Stimulated activated CD4-positive, alpha-beta T cell treated with anti-CD3 and anti-CD28 coated beads, Interleukin-12 subunit alpha, Interleukin-12 subunit beta, amount 100 ng/mL, for 24 hours (primary cell): ENCODE measurements at regions not wholly inside any gene's neighbourhood (a gene's known extent, or its start where the extent isn't known, plus 50 kb on each side); places are given as distances from the start of the nearest gene placed in this dataset.

ENCODE experiments used
- DNase-seq, 2 experiments: peaks; one replicate each; pipeline ENCODE4 v3.0.0-alpha.2; 2020; ENCODE audit warnings: low read depth in 2 of 2

DNA sequence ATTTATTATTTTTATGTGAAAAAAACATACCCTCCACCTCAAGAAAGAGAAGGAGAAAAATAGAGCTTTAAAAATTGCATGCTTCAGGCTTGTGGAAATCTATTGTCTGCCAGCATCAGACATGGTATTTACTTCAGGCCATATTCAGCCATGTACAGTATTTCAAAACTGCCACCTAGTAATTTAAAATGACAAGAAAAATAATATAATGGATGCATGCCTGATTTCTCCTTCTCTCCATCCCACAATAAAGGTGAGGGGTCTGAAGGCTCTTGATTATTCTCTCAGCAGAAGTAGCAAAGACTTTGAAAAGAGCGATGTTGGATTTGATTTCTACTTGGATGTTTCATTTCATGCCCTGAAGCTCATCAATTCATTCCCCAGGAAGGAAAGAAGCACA, 250.7 kb downstream of the TBC1D4 start:
- no peak for DNase-seq

DNA sequence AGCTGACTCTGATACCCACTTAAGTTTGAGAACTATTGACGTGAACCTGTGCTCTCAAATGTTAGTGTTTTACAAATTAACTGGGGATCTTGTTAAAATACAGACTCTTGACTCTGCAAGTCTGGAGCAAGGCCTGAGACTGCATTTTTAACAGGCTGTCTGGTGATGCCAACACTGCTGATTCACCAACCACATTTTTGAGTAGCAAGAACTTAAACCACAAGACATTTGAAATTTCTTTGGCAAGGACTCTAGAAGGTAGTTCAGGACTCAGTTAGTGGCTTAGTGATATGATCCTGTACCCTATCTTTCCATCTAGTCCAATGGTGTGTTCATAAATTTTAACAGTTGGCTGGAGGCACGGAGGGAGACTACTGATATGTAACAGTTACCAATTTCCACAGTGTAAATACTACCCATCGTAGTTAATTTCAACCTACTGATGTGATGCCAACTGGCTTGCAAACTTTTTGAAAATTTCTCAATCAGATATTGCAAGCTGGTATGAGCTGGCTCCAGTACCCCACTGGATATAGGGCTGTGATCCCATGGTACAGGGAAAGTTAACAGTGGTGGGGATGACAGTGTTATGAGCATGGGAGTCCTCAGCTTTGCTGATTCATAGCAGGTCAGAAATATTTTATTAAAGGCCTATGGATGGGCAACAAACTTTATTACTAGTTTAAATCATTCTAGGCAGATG, 255.1 kb downstream of the TBC1D4 start:
- no peak for DNase-seq

DNA sequence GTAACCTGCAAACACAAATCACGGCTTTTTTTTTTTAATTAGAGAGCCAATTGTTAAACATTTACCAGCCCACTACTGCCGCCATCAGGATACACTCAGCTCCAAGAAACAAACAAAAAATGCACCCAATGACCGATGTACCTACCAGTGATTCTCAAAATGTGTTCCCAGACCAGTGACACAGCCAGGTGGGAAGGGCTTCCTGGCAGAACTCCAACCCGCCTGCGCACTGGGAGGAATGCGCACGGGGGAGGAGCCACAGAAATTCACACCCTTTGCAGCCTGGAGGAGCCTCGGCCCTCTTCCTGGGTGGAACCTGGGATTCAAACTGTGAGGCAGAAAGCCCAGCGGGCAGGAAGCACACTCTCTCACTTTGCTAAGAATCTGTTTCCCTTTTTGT, 255.9 kb downstream of the TBC1D4 start:
- no peak for DNase-seq

DNA sequence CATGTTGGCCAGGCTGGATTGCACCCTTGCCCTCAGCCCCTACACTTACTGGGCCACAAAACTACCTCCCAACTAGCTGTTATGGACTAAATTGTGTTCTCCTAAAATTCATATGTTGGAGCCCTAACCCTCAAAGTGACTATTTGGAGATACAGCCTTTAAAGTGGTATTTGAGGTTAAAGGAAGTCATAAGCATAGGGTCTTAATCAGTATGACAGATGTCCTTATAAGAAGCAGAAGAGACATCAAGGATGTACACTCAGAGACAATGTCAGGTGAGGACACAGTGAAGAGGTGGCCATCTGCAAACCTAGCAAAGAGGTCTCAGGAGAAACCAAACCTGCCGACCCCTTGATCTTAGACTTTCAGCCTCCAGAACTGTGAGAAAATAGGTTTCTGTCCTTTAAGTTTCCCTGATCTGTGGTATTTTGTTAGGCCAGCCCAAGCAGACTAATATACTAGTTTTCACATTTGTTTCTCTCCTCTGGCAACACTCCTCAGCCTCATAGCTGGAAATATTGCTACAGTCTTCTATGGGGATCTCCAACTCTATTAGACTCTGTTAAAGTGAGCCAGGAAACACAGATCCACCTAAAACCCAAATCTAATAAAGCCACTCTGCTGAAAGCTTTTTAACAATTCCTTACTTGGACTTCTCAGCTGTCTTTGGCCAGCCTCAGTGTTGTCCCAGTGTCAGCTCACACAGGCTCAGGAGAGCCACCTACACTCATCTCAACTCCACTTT, 256.5 kb downstream of the TBC1D4 start:
- no peak for DNase-seq

DNA sequence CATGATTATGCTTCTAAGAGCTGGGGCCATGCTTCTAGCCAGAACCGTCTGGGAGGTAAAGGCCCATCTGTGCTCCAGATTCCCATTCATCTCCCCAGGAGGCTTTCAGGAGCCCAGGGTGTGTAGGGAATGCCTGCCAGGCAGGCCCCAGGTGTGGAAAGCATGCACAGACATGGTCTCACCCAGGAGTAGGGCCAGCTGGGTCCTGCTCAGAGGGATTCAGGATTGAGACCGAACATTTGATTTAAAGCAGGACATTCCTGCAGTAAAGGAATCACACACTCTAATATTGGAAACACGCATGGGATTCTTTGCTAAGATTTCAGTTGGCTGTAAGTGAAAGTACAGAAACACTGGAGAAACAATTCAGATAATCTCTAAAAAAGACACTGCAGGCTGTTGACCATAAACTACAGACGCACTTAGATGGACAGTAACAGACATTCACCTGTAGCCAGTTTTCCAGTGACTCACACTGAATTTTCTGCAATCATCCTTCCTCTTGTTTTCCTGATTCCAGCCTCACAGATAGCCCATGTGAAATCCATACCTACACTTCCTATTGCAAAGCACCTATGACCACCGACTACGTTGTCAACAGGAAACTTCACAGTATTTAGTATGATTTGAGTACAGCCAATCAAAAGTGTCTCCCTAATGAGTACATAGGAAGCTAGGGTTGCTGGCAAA, 257.8 kb downstream of the TBC1D4 start:
- DNase-seq: no peak

DNA sequence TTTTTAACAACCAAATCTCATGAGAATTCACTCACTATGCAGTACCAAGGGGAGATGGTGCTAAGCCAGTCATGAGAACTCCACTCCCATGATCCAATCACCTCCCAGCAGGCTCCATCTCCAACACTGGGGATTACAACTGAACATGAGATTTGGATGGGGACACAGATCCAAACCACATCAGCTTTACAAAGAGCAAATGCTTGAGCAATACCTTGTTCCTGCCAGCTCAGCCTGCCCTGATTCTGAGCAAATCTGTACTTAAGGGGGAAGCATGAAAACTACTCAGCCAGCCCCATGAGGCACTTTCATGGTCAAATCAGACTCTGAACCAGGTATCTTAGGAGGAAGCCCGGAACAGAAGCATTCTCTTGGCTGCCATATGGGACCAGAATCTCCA, 259.9 kb downstream of the TBC1D4 start:
- DNase-seq: no peak

DNA sequence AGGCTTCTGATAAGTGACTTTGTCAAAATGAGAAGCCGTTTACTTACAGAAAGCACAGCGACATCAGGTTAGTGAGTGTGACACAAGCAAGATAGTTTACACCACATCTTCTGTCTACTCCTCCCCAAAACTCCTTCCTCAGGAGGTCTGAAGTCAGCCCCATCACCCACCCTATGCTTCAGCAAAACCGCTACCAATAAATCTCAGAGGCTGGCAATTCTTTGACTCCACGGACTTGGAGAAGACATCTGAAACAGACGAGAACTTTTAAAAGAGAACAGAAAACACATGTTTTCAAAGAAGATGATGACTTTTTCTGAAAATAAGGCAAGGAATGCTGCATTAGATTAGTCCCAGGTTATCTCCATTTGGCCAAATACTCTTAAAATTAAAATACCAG, 261.1 kb downstream of the TBC1D4 start:
- DNase-seq: no peak

DNA sequence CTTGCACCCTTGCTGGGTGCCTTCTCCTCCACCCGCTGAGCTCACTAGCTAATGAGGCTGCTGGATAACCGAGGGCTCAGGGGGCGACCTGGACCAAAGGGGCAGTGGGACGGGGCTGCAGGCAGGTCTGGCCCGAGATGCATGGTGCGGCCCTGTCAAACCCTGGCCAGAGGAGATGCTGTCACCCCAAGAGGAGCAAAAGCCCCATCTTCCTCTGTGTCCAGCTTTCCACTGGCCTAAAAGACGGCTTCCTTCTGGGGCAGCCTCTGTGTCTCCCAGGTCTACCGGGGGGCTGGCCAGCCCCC, 261.8 kb downstream of the TBC1D4 start:
- DNase-seq: no peak

DNA sequence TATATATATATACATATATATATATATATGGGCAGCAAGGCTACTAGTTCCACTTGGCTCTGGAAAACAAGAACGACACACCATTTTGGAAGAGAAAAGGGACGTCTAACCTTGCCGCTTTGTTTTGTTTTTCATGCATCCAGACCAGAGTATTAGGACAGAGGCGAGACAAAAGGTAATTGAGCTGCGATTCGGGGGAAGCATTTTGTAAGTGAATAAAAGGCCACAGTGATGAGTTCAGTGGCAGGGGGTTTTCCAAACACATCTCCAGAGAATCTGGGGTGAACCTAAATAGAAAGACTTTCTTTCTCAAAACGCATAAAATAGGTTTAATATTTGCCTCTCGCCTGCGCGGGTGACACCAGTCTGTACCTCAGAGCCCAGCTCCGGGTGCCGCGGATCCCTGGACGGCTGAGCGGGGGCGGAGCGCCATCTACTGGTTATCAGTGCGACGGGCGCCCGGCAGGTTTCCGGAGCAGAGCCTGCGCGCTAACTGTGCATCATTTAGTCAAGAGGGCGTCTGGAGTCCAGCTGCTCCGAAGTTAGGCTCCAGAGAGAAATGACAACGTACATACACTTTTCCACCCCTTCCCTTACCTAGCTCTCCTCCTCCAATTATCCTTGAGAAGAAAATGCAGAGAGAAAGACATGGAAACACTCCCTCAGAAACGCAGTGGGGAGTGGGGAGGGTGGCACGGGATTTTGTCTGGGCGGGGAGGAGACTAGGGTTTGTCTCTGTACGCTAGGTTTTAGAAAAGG, 262.3 kb downstream of the TBC1D4 start:
- peak; percentile 79 to 81 for DNase-seq

DNA sequence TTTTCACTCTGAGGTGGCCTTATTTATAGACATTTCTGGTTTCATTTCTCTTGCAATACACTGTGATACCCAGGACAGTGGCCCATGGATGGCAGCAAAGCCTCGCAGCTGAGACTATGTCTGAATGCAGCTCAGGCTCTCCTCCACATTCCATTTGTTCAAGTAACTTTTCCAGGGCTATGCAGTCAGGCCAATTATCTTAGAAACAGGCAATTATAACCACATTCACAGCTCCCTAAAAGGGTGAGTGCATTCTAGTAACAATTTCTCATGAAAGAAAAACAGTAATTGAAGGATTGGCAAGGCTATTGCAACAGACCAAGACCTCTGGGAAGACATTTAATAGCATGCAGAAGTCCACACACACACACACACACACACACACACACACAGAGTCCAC, 264.0 kb downstream of the TBC1D4 start:
- no peak for DNase-seq

DNA sequence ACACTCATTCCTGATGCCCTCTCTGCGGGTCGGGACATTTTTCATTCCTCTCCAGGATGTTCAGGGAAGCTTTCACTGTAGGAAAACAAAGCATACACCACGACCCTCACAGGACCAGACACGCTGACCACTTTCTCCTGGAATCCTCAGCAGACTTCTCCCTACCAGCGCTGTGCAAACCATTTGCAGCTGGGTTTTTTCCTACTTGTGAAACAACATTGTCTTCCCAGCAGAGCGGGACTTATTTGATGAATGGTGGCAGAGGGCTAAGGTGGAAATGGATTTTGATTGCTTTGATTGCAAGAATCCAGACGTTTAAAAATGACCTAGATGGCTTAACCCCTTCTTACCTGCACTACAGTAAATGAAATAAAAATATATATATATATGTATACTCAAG, 265.9 kb downstream of the TBC1D4 start:
- no peak for DNase-seq

DNA sequence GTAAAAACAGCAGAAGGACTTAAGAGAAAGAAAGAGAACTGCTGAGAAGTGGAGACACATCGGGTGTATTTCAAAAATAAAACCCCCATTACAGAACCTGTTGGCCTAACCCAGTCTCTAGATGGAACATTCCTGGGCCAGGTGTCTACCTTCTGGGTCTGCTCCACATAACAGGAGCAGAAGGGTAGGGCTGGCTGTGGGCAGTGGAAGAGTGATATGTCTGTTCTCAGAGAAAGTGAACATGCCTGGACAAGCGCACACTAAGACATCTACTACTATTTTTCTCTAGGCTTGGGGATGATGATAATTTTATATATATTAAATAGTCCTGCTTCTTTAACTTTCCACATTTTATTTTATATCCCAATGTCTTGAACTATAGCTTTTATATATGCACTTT, 267.1 kb downstream of the TBC1D4 start:
- DNase-seq: no peak

DNA sequence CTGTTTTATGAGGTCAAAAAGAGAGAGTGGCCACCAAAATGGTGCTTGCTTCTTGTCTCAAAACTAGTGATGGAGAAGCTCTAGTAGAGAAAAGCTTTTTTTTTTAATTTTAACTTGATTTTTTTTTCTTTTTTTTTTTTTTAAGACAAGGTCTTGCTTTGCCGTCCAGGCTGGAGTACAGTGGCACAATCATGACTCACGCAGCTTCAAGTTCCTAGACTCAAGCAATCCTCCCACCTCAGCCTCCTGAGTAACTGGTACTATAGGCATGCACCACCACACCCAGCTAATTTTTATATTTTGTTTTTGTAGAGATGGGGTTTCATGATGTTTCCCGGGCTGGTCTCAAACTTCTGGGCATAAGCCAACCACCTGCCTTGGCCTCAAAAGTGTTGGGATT, 279.0 kb downstream of the TBC1D4 start:
- DNase-seq: no peak

DNA sequence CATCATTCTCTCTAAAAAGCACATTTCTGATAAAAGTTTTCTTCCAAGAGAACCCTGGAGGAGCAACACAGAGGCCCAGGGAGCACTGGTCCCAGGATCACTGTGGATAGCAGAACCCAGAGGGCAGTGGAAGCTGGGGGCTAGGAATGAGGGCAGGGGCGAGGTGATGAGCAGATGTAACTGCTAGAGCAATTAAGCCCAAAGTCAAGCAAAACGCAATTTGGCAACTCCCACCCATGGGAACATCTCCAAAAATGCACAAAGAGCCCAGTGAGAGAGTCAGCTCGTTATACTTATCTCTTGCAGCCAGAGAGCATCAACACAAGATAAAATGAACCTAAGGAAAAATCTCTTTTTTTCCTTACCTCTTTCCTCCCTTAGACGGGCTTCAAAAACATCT, 284.2 kb downstream of the TBC1D4 start:
- DNase-seq: no peak

DNA sequence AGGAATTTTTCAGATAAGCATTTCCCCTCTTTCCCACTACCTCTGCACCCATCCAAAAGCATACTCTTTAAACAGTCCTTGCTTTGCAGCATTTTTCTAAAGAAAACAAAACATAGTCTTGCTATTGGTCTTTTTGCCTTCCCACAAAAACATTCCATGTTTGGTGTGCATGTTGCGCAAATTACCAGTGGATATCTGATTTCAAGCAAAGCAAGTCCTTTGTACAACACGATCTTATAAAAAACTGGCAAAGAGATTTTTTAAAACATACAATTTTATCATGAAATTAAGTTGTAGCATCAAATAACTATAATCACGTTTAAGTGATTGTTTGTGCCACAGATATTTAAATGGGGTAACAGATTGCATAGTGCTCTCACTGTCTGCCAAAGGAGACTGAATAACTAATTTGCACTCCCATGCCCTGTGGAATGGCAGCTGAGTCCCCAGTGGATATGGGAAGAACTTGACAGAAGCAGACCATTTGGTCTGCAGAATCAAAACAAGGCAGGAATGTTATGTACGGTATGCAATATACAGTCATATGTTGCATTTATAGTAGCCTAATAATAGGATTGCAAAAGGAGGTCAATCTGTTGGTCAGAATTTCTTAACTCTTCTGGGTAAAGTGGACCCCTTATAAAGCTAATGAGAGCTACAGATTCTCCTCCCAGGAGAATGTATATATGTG, 285.7 kb downstream of the TBC1D4 start:
- no peak for DNase-seq

DNA sequence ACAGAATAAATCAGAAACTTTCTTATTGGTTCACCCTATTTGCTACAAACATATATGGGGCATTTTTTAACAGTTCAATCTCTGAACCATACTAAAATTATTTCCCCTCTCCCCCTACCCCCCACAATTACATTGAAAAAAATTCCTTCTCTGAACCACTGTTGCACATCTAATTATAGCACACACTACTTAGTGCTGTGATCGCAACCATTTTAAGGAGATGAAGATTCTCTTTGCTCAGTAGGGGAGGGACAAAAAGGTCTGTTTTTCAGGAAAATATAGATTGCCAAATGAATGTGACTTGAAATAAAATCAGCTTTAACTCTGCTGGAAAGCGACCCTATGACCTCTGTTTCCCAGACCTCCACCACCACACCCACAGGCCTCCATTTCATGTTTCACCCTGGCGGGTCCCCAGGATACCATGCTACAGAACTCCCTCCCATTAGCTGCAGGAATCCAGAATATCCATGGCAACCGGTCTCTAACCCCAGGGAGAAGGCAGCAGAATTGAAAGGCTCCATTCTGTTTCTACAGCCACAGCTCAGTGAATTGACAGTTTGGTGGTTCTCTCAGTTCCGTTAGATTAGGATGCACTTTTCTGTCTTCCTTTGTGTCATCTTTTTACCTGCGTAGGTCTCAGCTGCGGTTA, 286.3 kb downstream of the TBC1D4 start:
- DNase-seq: no peak

DNA sequence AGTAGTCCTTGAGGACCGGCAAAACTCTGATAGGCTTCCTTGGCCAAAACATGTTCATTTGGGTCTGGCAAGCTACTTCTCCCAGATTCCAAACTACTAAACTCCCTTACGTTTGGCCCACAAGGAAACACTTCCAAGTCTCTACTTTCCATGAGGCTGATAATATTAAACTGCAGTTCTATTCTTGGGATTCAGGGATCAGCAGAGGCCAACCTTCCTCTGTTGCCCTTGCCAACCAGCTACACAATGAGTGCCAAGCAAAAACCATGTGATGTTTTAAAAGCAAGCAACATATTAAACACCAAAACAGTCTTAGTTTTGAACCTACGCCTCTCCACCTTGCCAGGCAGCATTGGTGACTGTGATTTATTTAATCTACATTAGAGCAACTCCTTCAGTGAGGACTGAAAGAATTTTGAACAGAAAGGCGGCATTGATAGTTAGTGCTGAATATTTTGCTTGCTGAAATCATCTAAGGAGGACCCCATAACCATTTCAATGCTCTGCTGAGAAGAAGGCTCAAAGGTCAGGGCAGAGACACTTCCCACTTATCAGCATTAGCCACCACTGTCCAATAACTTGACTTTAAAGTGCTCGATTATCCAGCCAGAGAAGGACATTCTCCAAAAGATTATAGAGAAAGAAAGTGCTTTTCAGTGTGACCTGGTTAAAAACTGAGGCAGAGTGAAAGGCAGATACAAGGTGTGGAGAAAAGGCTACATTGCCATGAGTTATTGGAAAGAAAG, 287.1 kb downstream of the TBC1D4 start:
- DNase-seq: no peak

DNA sequence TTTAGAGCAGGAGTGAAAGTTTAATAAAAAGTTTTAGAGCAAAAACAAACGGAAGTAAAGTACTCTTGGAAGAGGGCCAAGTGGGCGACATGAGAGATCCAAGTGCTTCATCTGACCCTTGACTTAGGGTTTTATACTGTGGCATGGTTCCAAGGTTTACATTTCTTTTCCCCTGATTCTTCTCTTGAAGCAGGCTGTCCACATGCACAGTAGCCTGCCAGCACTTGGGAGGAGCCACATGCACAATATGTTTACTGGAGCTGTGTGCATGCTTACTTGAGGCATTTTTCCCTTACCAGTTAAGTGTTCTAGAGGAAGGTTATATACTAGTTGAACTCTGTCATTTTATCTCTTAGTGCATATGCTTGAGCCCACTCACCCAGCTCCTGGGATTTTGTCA, 295.6 kb downstream of the TBC1D4 start:
- no peak for DNase-seq

DNA sequence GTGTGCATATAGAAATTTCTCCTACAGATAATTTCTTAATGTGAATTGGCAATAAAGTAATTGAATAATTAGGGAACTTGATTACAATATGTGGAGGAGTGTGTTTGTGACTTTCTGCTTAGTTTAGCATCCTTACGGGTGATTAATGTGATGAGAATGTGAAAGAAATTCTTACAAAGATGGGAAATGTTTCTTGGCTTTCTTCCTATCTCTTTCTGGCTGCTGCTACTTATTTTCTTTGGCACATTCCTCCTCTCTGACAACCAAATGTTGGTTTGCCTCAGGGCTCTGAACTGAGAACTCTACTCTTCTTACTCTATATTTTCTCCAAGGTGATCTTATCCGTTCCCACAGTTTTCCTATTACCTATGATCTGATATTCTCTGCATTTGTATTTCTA, 300.1 kb downstream of the TBC1D4 start:
- no peak for DNase-seq

DNA sequence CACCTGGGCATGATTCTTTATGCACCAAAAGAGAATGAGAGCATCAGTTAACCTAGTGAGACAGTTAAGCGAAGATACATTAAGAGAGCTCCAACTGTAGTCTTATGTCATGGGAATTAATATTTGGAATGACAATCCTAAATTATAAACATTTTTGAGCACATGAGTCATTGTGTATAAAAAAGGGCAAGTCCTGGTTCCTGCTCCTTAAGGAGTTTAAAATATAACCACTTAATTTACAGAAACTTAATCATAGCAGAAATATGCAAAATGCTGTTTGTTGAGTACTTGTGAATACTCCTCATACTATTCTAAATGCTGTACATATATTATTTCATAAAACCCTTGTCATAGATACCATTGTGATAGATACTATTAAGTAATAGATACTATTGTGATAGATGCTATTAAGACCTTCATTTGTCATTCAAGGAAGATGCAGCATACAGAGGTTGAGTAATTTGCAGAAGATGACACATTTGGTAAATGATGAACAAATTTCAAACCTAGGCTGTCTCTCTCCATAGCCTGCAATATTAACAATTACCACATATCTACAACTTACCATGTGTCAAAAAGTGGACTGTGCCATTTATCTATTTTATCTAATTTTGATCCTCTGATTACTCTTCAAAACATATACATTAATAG, 301.0 kb downstream of the TBC1D4 start:
- DNase-seq: no peak
